ENCODE measurements at regions not wholly inside any gene's neighbourhood (a gene's known extent, or its start where the extent isn't known, plus 50 kb on each side); places are given as distances from the start of the nearest gene placed in this dataset.
"Not testable (repeated sequence)": the region's sequence is repeated elsewhere in the genome, so short reads cannot be mapped to it uniquely, and the experiment has no call there.

DNA sequence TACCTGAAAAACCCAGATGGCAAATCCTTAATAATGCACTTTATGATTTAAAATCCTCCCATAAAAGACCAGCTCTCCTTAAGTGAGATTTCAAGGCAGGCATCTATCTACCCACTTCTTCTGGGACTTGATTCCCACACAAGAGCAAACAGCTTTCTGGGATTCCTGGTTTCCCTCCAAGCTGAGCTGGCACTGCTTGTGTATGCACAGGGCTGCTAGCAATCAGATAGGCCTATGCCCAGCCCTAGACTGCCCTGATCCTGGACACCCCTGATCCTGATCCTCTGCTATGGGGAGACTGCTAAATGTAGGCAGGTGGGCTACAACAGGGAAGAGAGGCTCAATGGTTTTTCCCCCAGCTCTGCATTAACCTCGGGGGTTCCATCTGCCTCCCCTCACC is 880.7 kb downstream of the TUBA3C start:
- TF ChIP-seq, protein P1, sequence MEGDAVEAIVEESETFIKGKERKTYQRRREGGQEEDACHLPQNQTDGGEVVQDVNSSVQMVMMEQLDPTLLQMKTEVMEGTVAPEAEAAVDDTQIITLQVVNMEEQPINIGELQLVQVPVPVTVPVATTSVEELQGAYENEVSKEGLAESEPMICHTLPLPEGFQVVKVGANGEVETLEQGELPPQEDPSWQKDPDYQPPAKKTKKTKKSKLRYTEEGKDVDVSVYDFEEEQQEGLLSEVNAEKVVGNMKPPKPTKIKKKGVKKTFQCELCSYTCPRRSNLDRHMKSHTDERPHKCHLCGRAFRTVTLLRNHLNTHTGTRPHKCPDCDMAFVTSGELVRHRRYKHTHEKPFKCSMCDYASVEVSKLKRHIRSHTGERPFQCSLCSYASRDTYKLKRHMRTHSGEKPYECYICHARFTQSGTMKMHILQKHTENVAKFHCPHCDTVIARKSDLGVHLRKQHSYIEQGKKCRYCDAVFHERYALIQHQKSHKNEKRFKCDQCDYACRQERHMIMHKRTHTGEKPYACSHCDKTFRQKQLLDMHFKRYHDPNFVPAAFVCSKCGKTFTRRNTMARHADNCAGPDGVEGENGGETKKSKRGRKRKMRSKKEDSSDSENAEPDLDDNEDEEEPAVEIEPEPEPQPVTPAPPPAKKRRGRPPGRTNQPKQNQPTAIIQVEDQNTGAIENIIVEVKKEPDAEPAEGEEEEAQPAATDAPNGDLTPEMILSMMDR (conservative IDR thresholded peaks at IDR 0.05; ENCODE audit: low read length): not testable (repeated sequence)
- not testable (repeated sequence) for TF ChIP-seq EZH2phosphoT487 (IDR thresholded peaks at IDR 0.05; ENCODE audit: borderline replicate concordance, low read depth, low read length)
